ENCODE measurements at regions not wholly inside any gene's neighbourhood (a gene's known extent, or its start where the extent isn't known, plus 50 kb on each side); places are given as distances from the start of the nearest gene placed in this dataset.

- Histone ChIP-seq H3K36me3 (ENCODE audit: control insufficient read depth in 4 of 4, insufficient read depth in 4 of 4, low read length in 3 of 4) (no peaks in the 10 kb centered on the region), H3K4me3 (ENCODE audit: control insufficient read depth in 1 of 7, extremely low read depth in 1 of 7, insufficient read depth in 4 of 7, low read depth in 2 of 7, low read length in 6 of 7) (no peak overlapping the region), H3K4me1 (ENCODE audit: control extremely low read depth in 1 of 4, control insufficient read depth in 4 of 4, insufficient read depth in 4 of 4, low read length in 3 of 4) (no peaks in the 10 kb centered on the region), H3K27ac (ENCODE audit: insufficient read depth in 1 of 2, low read depth in 1 of 2, low read length in 2 of 2, poor library complexity in 1 of 2, severe bottlenecking in 2 of 2) (no peak overlapping the region), H3K27me3 (replicated peaks in 2 of 5; ENCODE audit: control insufficient read depth in 4 of 5, insufficient read depth in 5 of 5, low read length in 4 of 5) (no peaks in the 10 kb centered on the region), H3K9me3 (ENCODE audit: control extremely low read depth in 1 of 5, control insufficient read depth in 4 of 5, insufficient read depth in 2 of 5, low read depth in 1 of 5, low read length in 4 of 5) (no peaks in the 10 kb centered on the region)
- POLR2A ChIA-PET: no interaction called here
- CTCF ChIA-PET: no interaction called here
- 100% methylated on average over 1 of the region's 15 CpGs for WGBS (ENCODE audit: insufficient coverage)
- no peak for DNase-seq
These were observed 2396.8 kb upstream of the C9orf72 start for GRCh38 chr9:29969856-29970647.

- no peak for DNase-seq
- no peaks in the 10 kb centered on the region for H3K9me3 ChIP-seq (ENCODE audit: control extremely low read depth in 1 of 5, control insufficient read depth in 4 of 5, insufficient read depth in 2 of 5, low read depth in 1 of 5, low read length in 4 of 5)
- POLR2A ChIA-PET: interaction anchor here (0.6 kb wide), 1 partner anchor 20 kb away, joined by 3 read pairs; no protein-coding TSS in a partner anchor
- no peaks in the 10 kb centered on the region for H3K36me3 ChIP-seq (ENCODE audit: control insufficient read depth in 4 of 4, insufficient read depth in 4 of 4, low read length in 3 of 4)
- H3K4me3 ChIP-seq (ENCODE audit: control insufficient read depth in 1 of 7, extremely low read depth in 1 of 7, insufficient read depth in 4 of 7, low read depth in 2 of 7, low read length in 6 of 7): no peak overlapping the region
- no CpG with 5 or more reads among the region's 1 CpG for WGBS (ENCODE audit: insufficient coverage)
- no peak overlapping the region for H3K27ac ChIP-seq (ENCODE audit: insufficient read depth in 1 of 2, low read depth in 1 of 2, low read length in 2 of 2, poor library complexity in 1 of 2, severe bottlenecking in 2 of 2)
- no peaks in the 10 kb centered on the region for H3K27me3 ChIP-seq (replicated peaks in 2 of 5; ENCODE audit: control insufficient read depth in 4 of 5, insufficient read depth in 5 of 5, low read length in 4 of 5)
- H3K4me1 ChIP-seq (ENCODE audit: control extremely low read depth in 1 of 4, control insufficient read depth in 4 of 4, insufficient read depth in 4 of 4, low read length in 3 of 4): no peaks in the 10 kb centered on the region
- CTCF ChIA-PET: no interaction called here
These were observed 2400.9 kb upstream of the C9orf72 start for GRCh38 chr9:29974197-29974596.

DNA sequence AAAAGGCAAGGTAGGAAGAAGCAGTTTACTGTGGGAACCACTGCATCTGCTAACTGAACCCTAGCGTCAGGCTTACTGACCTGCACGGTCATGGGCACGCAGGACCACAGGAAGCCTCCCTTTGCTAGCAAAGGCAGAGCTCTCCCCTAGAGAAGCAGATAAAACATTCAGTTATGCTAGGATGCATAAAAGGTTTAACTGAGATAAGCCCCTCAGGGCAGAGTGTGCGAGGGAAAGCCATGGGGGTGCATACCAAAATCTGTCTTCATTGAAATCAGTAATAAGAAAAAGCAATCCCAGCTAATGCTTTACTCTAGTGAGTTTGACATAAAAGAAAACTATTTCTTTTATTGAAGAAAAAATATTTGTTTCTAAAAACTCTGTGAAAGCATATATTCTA, 2403.7 kb upstream of the C9orf72 start:
- H3K4me1 ChIP-seq (ENCODE audit: control extremely low read depth in 1 of 4, control insufficient read depth in 4 of 4, insufficient read depth in 4 of 4, low read length in 3 of 4): no peaks in the 10 kb centered on the region
- H3K4me3 ChIP-seq (ENCODE audit: control insufficient read depth in 1 of 7, extremely low read depth in 1 of 7, insufficient read depth in 4 of 7, low read depth in 2 of 7, low read length in 6 of 7): no peak overlapping the region
- CTCF ChIA-PET: no interaction called here

DNA sequence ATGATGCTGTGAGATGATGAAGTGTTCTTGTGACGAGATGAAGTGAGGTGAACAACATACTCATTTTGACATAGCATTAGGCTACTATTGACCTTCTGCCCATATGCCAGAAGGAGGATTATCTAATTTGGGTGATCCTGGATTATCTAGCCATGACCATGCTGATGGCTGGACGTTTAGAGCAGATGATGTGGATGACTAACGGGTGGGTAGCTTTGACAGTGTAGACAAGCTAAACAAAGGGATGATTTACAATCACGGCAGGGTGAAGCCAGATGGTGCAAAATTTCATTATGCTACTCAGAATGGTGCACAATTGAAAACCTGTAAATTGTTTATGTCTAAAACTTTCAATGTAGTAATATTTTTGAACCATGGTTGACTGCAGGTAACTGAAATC, 2403.4 kb upstream of the ACO1 start:
- ChIA-PET POLR2A (no interaction called here), CTCF (no interaction called here)
- 52% methylated on average over 2 of the region's 4 CpGs for WGBS (ENCODE audit: insufficient coverage)
- no peaks in the 10 kb centered on the region for H3K4me1 ChIP-seq (ENCODE audit: control extremely low read depth in 1 of 4, control insufficient read depth in 4 of 4, insufficient read depth in 4 of 4, low read length in 3 of 4)
- DNase-seq: no peak
- no peaks in the 10 kb centered on the region for H3K27me3 ChIP-seq (replicated peaks in 2 of 5; ENCODE audit: control insufficient read depth in 4 of 5, insufficient read depth in 5 of 5, low read length in 4 of 5)
- no peaks in the 10 kb centered on the region for H3K36me3 ChIP-seq (ENCODE audit: control insufficient read depth in 4 of 4, insufficient read depth in 4 of 4, low read length in 3 of 4)
- H3K27ac ChIP-seq (ENCODE audit: insufficient read depth in 1 of 2, low read depth in 1 of 2, low read length in 2 of 2, poor library complexity in 1 of 2, severe bottlenecking in 2 of 2): no peak overlapping the region
- H3K4me3 ChIP-seq (ENCODE audit: control insufficient read depth in 1 of 7, extremely low read depth in 1 of 7, insufficient read depth in 4 of 7, low read depth in 2 of 7, low read length in 6 of 7): no peak overlapping the region
- H3K9me3 ChIP-seq (ENCODE audit: control extremely low read depth in 1 of 5, control insufficient read depth in 4 of 5, insufficient read depth in 2 of 5, low read depth in 1 of 5, low read length in 4 of 5): no peaks in the 10 kb centered on the region

More for the DNA sequence above, 2403.7 kb upstream of the C9orf72 start:
- Histone ChIP-seq H3K36me3 (ENCODE audit: control insufficient read depth in 4 of 4, insufficient read depth in 4 of 4, low read length in 3 of 4) (no peaks in the 10 kb centered on the region), H3K9me3 (ENCODE audit: control extremely low read depth in 1 of 5, control insufficient read depth in 4 of 5, insufficient read depth in 2 of 5, low read depth in 1 of 5, low read length in 4 of 5) (no peaks in the 10 kb centered on the region), H3K27me3 (replicated peaks in 2 of 5; ENCODE audit: control insufficient read depth in 4 of 5, insufficient read depth in 5 of 5, low read length in 4 of 5) (no peaks in the 10 kb centered on the region), H3K27ac (ENCODE audit: insufficient read depth in 1 of 2, low read depth in 1 of 2, low read length in 2 of 2, poor library complexity in 1 of 2, severe bottlenecking in 2 of 2) (no peak overlapping the region)
- no peak for DNase-seq
- POLR2A ChIA-PET: no interaction called here
- 90% methylated on average over 3 of the region's 4 CpGs for WGBS (ENCODE audit: insufficient coverage)

DNA sequence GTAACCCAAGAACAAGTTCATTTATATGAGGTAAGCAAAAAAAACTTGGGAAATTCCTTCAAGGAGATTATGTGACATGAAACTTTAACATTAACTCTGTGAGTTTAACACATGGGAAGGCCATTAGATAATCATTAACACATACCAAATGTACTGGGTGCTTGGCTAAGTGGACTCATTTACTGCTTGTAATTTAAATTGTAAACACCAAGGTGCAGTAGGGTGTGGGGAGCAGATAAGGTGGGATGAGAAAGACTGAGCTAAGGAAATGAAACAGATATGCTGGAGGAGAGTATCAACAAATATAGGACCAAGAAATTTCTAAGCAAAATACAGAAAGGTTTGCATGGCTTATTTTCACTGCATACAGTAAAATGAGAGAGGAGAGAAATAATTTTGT, 2384.8 kb upstream of the ACO1 start:
- POLR2A ChIA-PET: no interaction called here
- H3K27me3 ChIP-seq (replicated peaks in 2 of 5; ENCODE audit: control insufficient read depth in 4 of 5, insufficient read depth in 5 of 5, low read length in 4 of 5): no peaks in the 10 kb centered on the region
- CTCF ChIA-PET: no interaction called here
- H3K27ac ChIP-seq (ENCODE audit: insufficient read depth in 1 of 2, low read depth in 1 of 2, low read length in 2 of 2, poor library complexity in 1 of 2, severe bottlenecking in 2 of 2): no peak overlapping the region
- peaks cover 0 to 2% (median 0%) of the 10 kb centered on the region in 5 experiments for H3K9me3 ChIP-seq (ENCODE audit: control extremely low read depth in 1 of 5, control insufficient read depth in 4 of 5, insufficient read depth in 2 of 5, low read depth in 1 of 5, low read length in 4 of 5)
- H3K4me3 ChIP-seq (ENCODE audit: control insufficient read depth in 1 of 7, extremely low read depth in 1 of 7, insufficient read depth in 4 of 7, low read depth in 2 of 7, low read length in 6 of 7): no peak overlapping the region
- H3K36me3 ChIP-seq (ENCODE audit: control insufficient read depth in 4 of 4, insufficient read depth in 4 of 4, low read length in 3 of 4): no peaks in the 10 kb centered on the region
- H3K4me1 ChIP-seq (ENCODE audit: control extremely low read depth in 1 of 4, control insufficient read depth in 4 of 4, insufficient read depth in 4 of 4, low read length in 3 of 4): no peaks in the 10 kb centered on the region
- no peak for DNase-seq

GRCh38 chr9:30010691-30011090, 2373.8 kb upstream of the ACO1 start:
- ChIA-PET CTCF (no interaction called here), POLR2A (no interaction called here)
- Histone ChIP-seq H3K4me1 (ENCODE audit: control extremely low read depth in 1 of 4, control insufficient read depth in 4 of 4, insufficient read depth in 4 of 4, low read length in 3 of 4) (no peaks in the 10 kb centered on the region), H3K27me3 (replicated peaks in 2 of 5; ENCODE audit: control insufficient read depth in 4 of 5, insufficient read depth in 5 of 5, low read length in 4 of 5) (no peaks in the 10 kb centered on the region), H3K4me3 (ENCODE audit: control insufficient read depth in 1 of 7, extremely low read depth in 1 of 7, insufficient read depth in 4 of 7, low read depth in 2 of 7, low read length in 6 of 7) (no peak overlapping the region), H3K36me3 (ENCODE audit: control insufficient read depth in 4 of 4, insufficient read depth in 4 of 4, low read length in 3 of 4) (no peaks in the 10 kb centered on the region), H3K27ac (ENCODE audit: insufficient read depth in 1 of 2, low read depth in 1 of 2, low read length in 2 of 2, poor library complexity in 1 of 2, severe bottlenecking in 2 of 2) (no peak overlapping the region), H3K9me3 (ENCODE audit: control extremely low read depth in 1 of 5, control insufficient read depth in 4 of 5, insufficient read depth in 2 of 5, low read depth in 1 of 5, low read length in 4 of 5) (no peaks in the 10 kb centered on the region)
- 71% methylated on average over 1 of the region's 3 CpGs for WGBS (ENCODE audit: insufficient coverage)
- DNase-seq: no peak

DNA sequence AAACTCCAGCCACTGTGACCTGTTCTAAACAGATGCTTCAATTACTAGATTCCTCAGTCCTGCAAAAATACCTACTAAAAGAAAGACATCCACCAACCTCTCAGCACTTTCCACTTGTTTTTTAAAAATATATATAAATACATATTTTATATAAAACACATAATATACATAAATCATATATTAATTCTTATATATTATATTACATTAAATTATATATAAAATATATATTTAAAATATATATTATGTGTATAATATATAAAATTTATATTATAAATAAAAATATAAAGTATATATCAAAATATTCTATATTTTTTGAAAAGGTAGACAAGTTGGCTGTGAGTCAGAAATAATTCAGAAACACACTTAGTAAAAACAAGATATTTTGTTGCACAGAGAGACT, 2371.8 kb upstream of the ACO1 start:
- DNase-seq: no peak
- POLR2A ChIA-PET: no interaction called here
- H3K9me3 ChIP-seq (ENCODE audit: control extremely low read depth in 1 of 5, control insufficient read depth in 4 of 5, insufficient read depth in 2 of 5, low read depth in 1 of 5, low read length in 4 of 5): no peaks in the 10 kb centered on the region
- no peaks in the 10 kb centered on the region for H3K4me1 ChIP-seq (ENCODE audit: control extremely low read depth in 1 of 4, control insufficient read depth in 4 of 4, insufficient read depth in 4 of 4, low read length in 3 of 4)
- H3K36me3 ChIP-seq (ENCODE audit: control insufficient read depth in 4 of 4, insufficient read depth in 4 of 4, low read length in 3 of 4): no peaks in the 10 kb centered on the region
- CTCF ChIA-PET: no interaction called here
- no peak overlapping the region for H3K27ac ChIP-seq (ENCODE audit: insufficient read depth in 1 of 2, low read depth in 1 of 2, low read length in 2 of 2, poor library complexity in 1 of 2, severe bottlenecking in 2 of 2)
- no peaks in the 10 kb centered on the region for H3K27me3 ChIP-seq (replicated peaks in 2 of 5; ENCODE audit: control insufficient read depth in 4 of 5, insufficient read depth in 5 of 5, low read length in 4 of 5)
- H3K4me3 ChIP-seq (ENCODE audit: control insufficient read depth in 1 of 7, extremely low read depth in 1 of 7, insufficient read depth in 4 of 7, low read depth in 2 of 7, low read length in 6 of 7): no peak overlapping the region
